ENCODE measurements at regions not wholly inside any gene's neighbourhood (a gene's known extent, or its start where the extent isn't known, plus 50 kb on each side); places are given as distances from the start of the nearest gene placed in this dataset.
"Not testable (repeated sequence)": the region's sequence is repeated elsewhere in the genome, so short reads cannot be mapped to it uniquely, and the experiment has no call there.

DNA sequence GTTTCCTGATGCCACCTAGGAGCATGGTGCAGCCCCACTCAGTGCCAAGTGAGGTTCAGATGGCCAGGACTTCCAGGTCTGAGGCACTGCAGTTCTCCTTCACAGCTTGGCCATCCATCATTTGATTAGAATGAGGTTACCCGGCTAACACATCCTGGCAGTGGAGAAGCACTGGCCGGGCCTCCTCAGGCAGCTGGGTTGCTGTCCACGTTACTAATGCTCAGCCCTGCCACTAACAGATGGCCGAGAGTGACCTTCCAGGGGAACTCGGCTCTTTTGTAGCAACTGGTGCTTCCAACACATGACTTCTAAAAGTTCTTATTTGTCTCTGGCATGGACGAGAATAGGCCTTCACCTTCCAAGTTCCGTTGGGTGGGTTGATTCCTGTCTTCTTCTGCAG lies 204.6 kb upstream of the CFAP20DC start:
- no peak for DNase-seq (ENCODE audit: low read depth)

DNA sequence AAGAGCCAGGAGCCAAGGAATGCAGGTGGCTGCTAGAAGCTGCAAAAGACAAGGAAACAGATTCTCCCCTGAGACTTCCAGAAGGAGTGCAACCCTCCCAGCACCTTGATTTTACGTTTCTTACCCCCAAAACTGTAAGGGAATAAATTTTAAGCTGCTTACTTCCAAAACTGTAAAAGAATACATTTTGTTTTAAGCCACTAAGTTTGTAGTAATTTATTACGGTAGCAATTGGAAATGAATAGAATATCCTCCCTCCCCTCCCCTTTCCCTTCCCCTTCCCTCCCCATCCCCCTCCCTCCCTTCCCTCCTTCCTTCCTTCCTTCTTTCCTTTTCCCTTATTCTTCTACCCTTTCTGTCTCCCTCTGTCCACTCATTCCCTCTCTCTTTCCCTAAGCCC lies 203.7 kb upstream of the CFAP20DC start:
- no peak for DNase-seq (ENCODE audit: low read depth)

DNA sequence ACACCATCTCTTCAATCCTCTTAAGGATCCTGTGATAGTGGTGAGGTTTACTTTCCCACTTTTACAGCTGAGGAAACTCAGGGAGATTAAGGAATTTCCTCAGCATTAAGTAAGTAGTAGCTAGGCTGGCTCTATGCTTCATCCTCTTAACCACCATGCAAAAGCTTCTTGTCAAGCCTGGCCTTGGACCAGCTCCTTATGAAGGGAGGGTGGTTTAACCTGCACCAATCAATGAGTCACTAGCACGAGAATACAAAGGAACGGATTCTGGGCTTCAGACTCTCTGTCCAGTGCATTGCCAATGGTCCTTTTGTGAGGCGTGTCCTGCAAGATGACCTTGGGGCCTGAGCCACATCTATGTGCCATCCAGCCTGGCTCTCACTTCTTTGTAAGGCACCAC lies 202.0 kb upstream of the CFAP20DC start:
- no peak for DNase-seq (ENCODE audit: low read depth)

DNA sequence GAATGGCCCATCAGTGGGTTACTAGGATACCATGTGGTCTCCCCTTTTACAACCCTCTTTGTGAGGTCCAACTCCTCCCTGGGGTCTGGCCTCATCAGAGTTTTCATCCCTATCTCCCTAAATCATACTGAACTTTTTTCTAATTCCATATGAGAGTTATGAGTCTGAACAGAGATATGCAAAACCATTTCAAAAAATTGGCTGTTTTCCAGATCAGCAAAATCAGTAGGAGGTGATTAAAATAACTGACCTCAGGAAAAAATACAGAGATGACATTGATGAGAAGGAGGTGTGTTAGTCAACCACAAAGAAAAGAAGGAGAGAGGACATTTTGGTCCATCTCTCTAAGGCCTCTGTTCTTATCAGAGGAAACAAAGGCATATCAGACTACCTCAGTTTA lies 200.8 kb upstream of the CFAP20DC start:
- DNase-seq (ENCODE audit: low read depth) = no peak

DNA sequence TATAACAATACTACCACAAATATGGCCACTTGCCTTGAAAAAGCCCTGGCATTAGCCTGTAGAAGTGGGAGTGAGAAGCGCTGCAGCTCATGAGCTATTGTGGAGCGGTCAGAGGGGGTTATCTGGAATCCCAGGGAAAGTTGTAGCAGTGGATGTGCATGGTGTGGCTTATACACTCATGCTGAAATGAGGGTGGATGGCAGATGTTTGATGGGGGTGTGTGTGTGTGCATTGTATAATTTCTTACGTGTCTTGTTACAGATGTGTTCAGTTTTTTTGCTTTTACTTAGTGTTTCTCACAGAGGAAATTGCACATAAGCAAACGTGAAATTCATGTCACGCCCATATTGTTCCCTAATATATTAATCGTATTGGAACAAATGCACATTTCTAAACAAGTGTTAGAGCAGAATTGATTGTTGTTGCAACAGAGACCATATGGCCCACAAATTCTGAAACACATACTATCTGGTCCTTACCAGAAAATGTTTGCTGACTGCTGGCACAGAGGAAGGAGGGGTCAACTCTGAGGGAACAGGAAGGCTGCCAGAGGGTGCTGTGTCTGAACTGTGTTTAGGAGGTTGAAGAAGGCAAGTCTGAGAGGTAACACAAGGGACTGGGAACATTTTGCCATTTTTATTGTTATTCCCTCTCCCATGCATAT lies 200.0 kb upstream of the CFAP20DC start:
- DNase-seq (ENCODE audit: low read depth) = no peak

DNA sequence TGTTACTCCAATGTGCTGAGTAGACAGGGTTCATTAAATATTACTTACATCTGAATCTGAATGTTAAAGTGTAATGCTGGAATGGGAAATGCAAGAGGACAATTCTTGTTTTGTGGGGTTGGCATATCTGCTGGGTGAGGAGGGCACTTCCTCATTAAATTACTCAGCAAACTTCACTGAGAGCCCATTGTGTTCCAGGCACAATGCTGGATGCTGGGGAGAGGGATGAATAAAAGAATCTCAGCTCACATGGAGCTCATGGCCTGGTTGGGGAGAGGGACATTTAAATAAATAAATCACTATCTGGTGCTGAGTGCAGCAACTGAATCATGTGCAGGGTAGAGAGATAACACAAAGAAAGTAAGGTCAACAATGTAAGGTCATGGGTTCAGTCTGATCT lies 199.2 kb upstream of the CFAP20DC start:
- DNase-seq (ENCODE audit: low read depth) = no peak

DNA sequence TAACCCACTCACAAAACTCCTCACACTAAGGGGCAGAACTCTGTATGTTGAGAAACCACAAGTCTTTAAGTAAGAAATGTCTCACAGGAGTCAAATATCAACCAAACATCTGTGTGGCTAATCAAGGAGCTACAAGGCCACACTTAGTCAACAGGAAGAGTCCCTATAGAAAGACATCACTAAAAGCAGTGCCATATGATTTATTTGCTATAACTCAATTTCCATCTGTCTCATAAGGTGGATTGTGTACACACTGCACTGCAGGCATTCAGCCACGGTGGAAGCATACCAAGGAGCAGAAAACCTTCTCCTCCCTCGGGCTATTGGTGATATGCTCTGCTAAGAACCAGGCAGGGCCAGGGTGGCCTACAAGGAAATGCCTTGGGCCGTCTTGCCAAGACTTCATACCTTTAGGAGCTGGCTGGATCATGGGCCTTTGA lies 197.6 kb upstream of the CFAP20DC start:
- no peak for DNase-seq (ENCODE audit: low read depth)

DNA sequence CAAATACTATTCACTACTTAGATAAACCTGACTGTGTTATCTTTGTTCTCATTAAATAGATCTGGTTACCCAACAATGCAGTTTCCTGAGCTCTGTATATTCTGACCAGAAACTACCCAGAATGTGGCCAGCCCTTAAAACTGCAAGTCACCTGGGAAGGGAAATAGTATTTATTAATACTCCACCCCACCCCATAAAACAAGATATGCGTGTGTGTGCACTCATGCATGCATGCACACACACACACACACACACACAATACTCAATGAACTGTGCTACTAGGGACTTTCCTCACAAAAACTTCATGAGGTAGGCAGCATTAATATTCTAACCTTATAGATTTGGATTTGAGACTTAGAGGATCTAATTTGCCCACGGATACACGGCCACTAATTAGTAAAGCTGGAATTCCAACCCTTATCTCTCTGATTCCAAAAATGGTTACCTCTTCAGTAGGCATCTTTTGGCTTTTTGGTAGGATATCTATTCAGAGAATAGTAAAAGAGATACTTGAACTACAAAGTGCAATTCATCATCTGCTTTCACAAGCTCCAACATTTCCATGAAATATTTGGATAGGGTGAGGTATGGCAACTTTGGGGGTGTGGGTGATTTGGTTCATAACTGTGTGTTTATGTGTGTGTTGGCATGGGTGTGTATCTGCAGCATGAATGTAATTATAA lies 197.0 kb upstream of the CFAP20DC start:
- DNase-seq (ENCODE audit: low read depth) = no peak

DNA sequence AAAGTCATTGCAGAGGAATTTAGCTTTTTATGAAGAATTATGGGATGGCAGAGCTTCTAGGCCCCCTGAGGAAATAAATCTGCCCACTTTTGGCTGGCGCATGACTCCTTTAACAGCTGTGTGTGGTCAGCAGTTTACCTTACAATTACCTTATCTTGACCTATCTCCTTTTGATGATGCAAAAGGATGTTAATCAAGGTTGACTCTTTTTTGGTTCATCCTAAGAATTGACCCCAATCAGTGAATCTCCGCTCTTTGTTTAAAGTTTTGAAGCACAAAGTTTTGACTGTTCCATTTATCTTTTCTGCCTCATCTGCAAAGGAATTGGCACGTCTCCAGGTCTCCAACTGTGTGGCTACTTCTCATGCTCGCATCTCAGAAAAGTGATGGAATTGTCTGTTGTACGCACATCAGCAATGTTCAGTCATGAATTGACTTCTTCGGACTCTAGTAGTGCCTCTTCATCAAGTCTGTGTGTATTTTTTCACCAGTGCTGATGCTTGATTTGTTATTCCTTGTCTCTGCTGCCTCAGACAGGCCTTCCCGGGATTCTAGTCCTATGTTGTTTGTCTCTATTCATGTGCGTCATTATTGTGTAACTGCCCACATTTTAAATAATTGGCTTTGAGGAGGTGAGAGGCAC lies 196.2 kb upstream of the CFAP20DC start:
- no peak for DNase-seq (ENCODE audit: low read depth)

DNA sequence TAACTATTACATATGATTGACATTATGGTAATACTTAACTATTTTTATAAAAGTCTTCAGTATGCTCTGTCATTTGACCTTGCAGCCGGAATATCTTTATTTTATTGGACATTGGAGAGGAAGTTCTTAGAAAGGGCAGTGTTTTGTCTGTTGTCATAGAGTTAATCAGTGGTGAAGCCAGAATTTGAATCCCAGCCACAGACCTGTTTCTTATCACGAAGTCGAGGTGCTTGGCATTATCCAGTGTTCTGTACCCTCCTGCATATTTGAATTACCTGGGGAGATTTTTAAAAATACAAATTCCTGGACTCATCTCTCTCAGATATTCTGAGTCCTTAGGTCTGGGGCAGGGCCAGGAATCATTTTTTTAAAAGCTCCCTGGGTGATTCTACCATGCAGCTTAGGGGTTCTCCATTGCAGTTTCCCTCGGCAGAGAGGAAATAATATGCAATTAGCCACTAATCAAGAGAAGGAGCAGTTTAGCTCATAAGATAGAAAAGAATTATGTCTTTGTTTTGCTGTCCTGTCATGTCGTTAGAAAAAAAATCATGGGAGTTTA lies 195.6 kb upstream of the CFAP20DC start:
- no peak for DNase-seq (ENCODE audit: low read depth)

DNA sequence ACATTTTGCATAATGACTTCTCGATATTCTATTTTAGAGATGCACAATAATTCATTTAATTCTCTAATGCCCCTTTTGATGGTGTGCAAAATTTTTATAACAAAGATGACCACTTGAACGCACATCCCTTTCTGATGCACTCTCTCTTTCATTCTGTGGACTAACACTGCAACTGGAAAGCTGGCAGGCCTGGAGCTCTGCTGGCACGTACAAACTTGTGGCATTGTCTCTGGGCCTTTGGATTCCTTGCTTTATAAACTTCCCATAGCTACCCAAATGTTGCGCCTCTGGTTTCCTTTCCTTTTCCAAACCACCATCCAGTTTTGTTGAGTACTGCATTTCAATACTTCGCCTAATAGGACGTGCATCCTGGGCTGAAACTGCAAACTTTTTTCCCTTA lies 194.5 kb upstream of the CFAP20DC start:
- no peak for DNase-seq (ENCODE audit: low read depth)

DNA sequence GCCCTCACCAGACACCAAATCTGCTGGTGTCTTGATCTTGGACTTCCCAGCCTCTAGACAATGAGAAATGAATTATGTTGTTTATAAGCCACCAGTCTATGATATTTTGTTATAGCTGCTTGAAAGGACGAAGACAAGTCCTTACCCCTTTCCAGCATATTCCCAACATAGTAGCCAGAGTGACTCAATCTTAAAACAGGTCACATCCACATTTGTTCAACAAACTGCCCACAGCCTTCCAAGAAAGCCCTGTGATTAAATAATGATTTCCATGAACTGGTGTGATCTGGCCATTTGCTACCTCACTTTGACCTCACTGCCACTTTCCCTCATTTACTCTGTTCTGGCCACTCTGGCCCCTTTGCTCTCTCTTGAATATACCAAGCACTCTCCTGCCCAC lies 193.7 kb upstream of the CFAP20DC start:
- no peak for DNase-seq (ENCODE audit: low read depth)

DNA sequence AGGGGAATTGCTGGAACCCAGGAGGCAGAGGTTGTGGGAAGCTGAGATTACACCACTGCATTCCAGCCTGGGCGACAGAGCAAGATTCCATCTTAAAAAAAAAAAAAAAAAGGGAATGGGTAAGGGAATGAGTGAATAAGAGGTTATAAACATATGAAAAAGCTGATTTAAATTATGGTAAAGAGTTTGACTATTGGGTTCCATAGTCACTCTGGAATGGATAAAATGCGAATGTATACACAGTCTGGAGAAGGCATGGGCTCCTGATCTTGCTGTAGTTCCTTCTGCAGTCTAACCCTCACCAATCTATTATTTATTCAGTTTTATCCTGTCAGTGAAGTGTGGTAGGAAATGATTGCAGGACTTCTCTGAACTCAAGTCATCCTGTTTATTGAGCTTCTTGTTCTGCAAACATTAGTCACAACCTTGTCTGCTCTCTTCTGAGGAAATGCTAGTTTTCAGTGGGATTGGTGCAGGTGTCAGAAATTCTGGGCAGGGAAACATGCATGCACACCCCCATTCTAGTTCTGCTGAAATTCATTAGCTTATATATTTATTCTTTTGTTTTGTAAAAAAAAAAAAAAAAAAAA lies 190.9 kb upstream of the CFAP20DC start:
- no peak for DNase-seq (ENCODE audit: low read depth)

DNA sequence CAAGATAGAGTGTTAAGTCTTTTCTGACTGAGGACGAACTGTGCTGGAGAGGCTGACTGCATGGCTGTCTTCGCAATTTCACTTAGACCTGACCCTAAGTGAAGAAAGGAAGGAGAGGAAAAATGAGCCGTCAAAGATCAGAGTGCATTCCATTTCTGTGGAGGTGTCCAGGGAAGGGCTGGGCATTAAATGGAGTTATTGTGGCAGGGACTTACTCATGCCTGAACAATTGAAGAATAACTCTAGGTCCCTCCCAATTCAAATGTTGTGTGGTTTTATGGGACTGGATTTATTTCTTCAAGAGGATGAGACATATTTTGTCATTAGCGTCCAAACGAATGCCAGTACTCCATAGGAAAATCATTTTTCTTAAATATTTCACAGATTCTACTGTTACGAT lies 187.3 kb upstream of the CFAP20DC start:
- no peak for DNase-seq (ENCODE audit: low read depth)

DNA sequence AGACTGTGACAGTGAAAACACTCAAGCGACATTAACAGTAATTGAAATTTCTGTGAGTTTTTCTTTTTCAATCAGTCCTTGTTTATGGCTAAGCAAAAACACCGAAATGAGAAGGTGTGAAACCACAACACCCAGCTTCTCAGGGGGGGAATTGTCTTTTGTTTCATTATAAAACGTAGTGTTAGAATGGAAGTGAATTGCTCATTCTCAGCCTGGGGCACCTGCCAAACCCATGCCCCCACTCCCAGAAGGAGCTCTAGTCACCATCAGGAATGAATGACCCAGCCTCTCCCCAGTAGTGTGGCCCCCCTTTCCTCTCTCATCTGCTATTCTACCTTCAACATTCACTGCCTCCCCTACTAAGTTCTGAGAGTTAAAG lies 185.8 kb upstream of the CFAP20DC start:
- DNase-seq (ENCODE audit: low read depth) = no peak

DNA sequence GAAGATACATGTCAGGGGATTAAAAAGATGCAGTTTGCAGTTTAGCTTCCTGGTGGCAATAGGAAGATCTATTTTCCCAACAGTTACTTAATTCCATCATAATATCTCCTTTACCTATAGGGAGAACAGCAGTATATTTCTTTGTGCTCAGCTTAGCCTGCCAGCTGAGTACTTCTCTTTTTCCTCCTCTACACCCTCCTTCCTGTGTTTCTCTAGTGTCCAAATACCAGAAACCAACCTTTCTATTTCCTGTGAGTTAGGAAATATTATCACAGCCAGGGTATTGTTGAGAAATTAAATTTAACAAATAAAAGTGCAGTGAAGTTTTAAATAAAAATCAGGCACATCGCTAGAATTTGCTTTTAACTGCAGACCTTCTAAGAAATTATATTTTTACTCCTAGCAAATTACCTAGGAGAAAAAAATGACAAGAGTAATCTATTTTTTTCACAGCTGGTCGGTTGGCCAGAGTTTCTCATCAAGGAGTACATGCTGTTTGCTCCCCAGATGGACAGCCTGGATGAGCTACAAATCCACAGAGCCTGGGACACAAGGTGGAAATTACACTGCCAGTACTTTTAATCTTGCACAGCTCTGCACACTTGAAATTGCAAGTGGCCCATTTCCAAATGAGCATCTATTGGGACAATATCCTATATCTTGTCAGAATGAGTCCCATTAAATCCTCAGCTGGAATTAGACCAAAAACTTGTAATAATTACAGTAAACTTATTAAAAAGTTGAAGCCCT lies 185.2 kb upstream of the CFAP20DC start:
- DNase-seq (ENCODE audit: low read depth) = no peak

DNA sequence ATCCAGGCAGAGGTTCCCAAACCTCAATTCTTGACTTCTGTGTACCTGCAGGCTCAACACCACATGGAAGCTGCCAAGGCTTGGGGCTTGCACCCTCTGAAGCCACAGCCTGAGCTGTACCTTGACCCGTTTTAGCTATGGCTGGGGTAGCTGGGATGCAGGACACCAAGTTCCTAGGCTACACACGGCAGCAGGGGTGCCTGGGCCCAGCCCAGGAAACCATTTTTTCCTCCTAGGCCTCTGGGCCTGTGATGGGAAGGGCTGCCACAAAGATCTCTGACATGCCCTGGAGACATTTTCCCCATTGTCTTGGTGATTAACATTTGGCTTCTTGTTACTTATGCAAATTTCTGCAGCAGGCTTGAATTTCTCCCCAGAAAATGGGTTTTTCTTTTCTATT lies 180.6 kb upstream of the CFAP20DC start:
- DNase-seq (ENCODE audit: low read depth) = not testable (repeated sequence)

DNA sequence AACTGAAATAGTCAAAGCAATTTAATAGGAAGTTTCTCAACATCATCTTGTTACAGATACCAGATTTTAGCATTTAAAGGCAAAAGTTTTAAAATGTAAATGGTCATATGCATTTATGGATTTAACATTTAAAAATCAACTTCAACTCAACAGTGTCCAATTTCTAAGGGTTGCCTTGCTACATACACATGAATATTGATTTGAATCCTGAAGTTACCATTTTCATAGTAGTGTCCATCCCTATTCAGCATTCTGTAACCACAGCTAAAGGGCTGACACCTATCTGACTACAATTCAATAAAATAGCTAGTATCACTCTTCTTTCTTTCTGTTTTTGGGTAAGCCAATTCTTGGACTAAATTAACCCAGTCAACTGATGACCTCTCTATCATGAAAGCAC lies 164.0 kb upstream of the CFAP20DC start:
- DNase-seq (ENCODE audit: low read depth) = no peak

DNA sequence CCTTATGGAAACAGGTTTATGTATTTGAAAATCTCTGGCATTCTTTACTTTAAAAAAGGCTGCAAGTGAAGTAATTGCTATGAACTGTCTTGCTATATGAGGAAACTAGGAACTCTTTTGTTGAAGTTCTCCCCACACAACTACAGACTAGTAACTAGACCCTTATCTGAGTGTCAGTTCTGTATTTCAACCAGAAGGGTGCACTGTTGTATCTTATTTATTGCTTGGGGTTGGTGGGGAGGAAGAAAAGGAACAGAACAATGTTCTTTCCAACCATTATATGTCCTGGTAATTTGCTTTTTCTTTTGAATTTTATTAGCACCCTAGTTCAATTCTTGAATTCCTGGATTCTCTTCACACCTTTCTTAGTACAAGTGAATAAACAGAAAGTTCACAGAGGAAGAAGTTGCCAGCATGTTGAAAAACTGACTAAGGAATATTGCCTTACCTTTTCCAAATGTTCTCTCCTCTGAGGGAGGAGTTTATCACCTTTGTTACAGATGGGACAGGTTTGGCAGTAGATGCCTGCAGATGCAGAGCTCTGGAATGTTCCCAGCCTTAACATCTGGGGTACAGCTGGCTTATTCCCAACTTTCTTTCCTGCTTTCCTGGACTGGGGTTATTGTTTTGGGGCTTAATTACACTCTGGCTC lies 162.4 kb upstream of the CFAP20DC start:
- DNase-seq (ENCODE audit: low read depth) = no peak

DNA sequence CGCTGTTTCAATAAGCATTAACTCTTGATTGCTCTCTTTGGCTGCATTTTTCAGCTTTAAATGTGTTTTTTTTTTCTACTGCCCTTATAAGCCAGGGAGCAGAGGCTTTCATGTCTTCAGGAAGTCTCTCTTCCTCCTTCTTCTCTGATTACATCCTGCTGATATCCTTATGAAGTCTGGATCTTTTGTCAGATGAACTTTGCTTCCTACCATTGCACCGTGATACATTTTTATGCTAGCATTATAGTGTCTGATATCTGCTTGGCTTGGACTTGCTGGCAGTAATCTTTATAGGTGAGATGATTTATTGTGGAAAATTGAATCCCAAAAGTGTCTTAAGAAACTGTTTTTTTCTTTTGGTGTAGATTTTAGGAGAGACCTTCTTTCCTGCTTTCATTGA lies 160.4 kb upstream of the CFAP20DC start:
- DNase-seq (ENCODE audit: low read depth) = no peak

DNA sequence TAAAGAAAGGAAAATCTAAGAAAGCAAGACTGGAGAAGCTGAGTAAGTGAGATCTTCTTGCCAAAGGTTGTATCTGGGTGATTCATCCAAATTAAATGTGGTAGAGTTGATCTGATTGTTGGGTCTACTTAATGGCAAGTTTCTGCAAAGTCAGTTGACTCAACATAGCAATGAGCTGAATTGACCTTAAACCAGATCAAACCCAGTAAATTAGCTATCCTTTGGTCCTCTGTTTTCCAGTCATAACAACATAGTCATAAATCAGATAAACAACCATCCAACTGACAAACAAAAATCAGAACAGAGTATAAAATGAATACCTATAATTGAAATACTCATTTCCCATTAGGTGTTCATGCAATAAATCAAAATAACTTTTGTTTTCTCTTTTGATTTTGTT lies 142.6 kb upstream of the CFAP20DC start:
- DNase-seq (ENCODE audit: low read depth) = no peak

DNA sequence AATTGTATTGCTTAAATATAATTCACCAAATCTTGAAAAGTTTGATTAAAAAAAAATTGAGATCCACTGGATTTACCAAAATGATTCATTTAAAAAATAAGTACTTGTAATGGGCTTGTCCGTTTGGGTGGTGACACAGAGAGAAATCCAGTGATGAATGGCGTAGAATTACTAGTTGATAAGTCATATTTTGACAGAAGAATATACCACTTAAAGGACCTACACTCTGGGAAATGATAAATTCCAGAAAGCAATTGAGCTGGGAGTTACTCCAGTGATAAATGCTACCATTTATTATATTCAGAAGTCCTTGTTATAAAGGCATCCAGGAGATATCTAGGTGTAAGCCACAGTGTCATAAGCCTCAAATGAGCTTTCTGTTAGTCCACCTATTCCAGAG lies 141.8 kb upstream of the CFAP20DC start:
- DNase-seq (ENCODE audit: low read depth) = no peak
